GM18907 (cell line): ENCODE measurements at regions not wholly inside any gene's neighbourhood (a gene's known extent, or its start where the extent isn't known, plus 50 kb on each side); places are given as distances from the start of the nearest gene placed in this dataset.
A peak's percentile ranks its signal among the peaks of the same experiment; 100 is the strongest.
"Not testable (repeated sequence)": the region's sequence is repeated elsewhere in the genome, so short reads cannot be mapped to it uniquely, and the experiment has no call there.

Experiments
- ATAC-seq: cut with Tn5 transposase; IDR thresholded peaks from one replicate; pipeline ENCODE4 v1.9.1; 2021; ENCODE audit warnings: mild to moderate bottlenecking, moderate library complexity; ENCODE audit not compliant: unreplicated experiment

DNA sequence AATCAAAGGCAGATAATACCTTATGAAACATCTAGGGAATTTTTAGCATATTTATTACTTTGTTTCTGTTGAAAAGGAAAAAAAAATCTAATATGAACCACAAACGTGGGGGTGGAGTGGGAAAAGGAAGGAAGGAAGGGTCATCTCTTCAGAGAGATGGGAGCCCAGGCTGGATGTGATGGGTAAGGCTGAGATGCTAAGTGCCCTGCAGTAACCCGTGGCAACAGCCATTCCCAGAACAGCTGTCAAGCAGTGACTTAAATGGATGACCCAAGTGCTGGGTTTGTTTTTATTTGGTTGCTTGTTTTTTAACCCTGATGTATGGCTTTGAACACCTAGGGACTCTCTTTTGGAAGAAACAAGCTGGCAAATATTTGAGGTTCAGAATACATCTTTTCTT lies 50.7 kb upstream of the KLF7 start:
- no peak for ATAC-seq

DNA sequence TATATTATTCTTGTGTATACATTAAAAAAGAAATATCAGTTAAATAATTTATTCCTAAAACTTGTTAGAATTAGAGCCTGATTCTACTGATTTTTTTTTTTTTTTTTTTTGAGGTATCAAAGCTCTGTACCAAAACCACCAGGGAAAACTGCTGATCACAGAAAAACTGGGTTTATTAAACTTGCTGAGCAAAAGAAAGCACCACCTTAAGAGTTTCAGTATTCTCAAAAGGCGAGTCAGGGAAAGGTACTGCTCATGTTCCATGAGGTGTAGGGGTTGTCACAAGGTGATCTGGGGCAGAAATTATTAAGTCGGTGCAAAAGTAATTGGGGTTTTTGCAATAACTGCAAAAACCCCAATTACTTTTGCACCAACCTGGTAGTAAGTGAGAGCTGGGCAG lies 51.7 kb upstream of the KLF7 start:
- no peak for ATAC-seq

- ATAC-seq = no peak
Measured at GRCh38 chr2:207219081-207219630, 53.4 kb upstream of the KLF7 start.

GRCh38 chr2:207219676-207220501 lies 54.1 kb upstream of the KLF7 start:
- ATAC-seq = no peak

DNA sequence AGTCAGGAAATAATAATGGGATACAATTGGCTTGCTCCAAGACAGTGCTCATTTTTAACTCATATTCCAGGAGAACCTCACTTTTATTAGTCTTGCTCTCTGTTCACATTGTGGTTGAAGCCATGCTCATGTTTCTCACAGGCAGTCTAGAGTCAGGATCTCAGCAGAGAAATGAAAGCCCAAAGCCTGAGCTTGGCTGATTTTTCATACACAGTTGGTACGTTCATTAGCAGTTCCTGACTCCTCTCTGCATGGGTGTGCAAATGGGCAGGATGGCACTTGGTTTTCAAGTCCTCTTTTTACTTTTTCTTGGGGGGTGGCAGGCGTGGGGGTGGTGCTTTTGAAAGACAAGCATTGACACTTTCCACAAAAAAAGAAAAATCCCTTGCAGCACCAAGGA lies 56.0 kb upstream of the KLF7 start:
- no peak for ATAC-seq

GRCh38 chr2:207223051-207223450 lies 57.3 kb upstream of the KLF7 start:
- peak; percentile 85 for ATAC-seq

- no peak for ATAC-seq
Measured at GRCh38 chr2:207224381-207224780, 58.6 kb upstream of the KLF7 start.

DNA sequence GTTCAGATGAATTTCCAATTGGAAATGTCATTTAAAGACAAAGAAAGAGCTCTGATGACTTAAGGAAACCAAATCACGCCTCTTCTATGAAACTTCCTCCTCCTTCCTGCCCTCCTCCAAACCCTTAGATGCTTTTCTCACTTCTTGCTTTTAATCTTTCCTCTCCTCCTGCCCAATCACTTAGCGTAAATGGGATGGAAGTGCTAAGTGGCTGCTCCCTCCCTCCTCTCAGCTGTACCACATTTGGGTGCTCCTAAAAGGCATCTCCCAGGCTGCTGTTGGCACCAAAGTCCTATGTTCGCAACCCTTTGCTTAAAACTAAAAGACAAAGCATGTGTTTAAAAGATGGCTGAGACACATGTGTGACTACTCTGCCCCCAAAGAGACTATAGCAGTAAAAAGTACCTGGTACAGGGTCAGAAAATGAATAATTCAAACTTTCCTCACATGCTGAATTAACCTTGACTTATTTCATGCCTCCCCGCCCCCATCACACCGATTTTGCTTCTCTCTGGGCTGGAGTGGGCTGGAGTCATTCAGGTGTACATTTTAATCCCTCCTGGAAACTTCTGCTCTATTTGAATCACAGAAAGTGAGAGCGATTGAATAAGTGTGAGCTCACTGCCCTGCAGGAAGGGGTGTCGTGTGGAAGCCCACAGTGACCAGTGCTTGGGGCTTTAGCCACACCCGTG lies 59.2 kb upstream of the KLF7 start:
- no peak for ATAC-seq

DNA sequence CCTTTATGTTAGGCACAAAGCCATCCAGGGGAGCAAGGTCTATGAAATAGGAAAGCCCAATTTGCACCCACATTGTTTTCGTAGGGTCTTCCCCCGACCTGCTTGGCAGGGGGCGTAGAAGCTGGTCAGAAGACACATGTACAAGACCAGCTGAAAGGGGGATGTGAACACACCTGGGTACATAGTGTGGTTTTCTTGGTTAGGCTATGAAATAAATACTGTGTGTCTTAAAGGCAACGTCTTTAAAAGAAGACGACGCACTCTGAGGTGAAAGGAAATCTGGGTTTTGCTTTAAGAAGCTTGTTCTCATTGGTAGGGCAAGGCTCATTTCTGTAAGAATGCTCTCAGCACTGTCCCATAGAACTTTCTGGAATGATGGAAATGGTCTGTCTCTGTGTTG lies 60.0 kb upstream of the KLF7 start:
- no peak for ATAC-seq

DNA sequence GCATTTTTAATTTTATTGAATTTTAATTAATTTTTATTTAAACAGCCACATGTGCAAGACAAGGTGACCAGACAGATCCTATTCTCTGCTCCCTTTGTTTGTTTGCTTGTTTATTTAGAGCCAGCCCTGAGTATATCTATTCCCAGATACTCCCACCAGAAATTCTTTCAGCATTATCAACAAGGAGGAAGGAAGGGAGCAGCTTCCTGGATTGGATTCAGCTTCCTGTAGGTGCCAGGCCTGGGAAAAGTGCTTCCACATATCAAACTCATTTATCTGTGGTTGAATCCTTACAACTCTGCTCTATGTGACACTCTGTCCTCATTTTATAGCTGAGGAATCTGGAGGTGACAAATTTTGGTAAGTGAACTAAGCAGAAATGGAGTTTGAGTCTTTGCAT lies 60.5 kb upstream of the KLF7 start:
- no peak for ATAC-seq

DNA sequence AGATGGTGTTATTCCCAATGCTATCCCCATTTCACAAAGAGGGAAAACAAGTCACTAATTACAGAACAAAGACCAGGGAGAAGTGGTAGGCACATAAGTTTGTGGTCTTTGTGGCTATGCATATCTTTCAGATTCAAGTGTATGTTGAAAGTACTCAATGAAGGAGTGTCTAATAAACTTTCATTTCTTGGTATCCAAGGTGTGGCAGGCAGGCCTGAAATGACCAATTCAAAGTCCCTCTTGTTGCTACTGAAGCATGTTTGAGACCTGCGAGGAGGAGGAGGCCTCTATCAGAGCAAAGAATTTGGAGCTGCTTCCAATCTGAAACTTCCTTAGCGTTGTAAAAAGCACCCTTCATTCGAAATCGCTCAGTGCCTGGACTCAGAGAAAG lies 60.9 kb upstream of the KLF7 start:
- no peak for ATAC-seq

DNA sequence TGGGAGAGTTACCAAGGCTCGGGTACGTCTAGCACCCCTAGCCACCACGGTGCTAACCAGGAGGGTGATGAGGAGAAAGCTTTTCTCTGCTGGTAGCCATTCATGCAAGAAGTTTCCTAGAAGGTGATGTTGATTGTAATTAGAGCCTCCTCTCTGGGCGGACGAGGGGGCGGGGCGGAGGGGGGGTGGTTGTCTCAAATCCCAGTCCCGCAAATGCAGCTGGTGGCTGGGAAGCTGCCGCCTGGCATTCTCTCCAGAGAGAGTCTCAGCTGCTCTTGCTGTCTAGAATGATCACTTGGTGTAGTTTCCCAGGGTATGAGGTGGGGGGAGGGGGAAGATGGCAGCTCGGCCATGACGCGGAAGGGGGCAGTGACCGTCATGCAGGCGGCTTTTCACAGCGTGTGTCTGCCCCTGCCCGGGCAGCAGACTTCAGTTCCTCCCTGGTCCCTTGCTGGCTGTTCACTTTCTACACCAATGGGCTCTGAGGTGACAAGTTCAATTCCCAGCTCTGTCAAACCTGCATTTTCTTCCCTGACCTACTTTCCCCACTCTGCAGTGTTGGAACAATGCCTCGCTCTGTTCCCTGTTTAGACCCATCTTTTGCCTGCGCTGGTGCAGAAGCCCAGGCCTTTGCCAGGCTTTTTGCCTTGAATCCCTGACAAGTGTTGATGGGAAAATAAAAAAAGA lies 61.5 kb upstream of the KLF7 start:
- ATAC-seq = no peak

- ATAC-seq = no peak
Measured at GRCh38 chr2:207227749-207228145, 62.0 kb upstream of the KLF7 start.

DNA sequence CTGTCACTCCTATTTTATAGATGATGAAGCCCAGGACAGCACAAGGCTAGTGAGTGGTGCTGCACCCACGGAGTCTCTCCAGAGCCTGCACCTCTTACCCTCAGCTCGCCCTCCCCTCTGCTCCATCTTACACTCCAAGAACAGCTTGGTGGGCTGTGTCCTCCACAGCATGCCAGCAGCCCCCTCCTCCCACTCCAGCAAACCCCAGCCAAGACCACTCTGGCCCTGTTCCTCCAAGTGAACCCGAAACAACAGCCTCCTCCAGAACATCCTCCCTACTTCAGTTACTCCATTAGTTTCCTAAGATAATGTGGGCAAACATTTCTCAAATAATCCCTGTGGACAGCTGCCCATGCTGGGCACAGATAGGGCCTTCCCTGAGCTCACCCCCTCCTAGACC lies 62.7 kb upstream of the KLF7 start:
- no peak for ATAC-seq

DNA sequence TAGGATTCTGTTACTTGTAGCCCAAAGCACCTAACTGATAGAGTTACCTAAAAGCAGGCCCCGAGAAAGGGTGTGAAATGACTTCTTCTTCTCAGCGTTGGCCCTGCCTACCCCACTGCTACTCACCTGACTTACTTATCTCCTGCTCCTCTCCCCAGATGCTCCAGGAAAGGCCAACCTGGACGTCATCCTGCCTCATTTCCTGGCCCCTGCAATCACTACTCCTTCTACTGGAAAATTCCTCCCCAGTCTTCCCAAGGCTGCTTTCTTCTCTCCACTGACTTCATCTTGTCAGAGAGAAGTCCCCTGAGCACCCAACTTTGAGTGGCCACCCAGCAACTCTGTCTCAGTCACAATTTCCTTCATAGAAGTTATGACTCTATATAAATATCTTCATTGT lies 63.4 kb upstream of the KLF7 start:
- ATAC-seq = no peak

DNA sequence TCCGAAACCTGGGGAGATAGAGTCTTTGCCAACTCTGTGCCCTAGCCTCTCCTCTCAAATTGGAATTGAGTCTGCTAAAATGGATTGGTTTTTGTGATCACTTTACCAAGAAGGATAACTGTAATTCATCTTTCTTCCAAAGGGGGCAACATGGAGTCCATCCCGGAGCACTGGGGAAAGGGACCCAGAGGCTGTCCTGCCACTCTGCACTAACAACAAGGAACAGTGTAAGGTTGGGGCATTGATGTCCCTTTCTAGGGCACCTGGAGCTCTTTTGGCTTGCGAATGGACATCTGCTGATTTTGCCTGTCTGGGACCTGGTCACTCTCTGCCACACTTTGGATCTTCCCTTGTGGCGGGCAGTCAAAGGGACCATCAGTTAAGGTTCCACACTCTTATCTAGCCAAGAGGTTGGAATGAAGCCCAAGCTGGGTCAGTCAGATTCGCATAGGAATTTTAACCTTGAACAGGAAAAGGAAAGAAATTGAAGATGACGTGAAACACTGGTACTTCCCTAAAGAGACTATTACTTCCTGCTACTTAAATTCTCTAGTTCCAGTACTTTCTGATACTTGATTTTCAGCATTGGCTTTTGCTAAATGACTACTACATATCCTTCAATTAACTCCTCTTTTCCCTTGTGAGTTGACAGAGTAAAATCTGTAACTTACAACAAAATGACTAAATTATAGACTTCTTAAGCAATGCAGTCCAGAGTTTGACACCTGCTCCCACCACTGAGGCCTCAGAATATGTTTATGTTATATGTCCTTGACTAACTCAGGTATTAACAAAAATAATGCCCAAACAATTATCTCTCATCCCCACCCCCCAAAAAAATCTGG lies 64.7 kb upstream of the KLF7 start:
- ATAC-seq = peak; percentile 46

DNA sequence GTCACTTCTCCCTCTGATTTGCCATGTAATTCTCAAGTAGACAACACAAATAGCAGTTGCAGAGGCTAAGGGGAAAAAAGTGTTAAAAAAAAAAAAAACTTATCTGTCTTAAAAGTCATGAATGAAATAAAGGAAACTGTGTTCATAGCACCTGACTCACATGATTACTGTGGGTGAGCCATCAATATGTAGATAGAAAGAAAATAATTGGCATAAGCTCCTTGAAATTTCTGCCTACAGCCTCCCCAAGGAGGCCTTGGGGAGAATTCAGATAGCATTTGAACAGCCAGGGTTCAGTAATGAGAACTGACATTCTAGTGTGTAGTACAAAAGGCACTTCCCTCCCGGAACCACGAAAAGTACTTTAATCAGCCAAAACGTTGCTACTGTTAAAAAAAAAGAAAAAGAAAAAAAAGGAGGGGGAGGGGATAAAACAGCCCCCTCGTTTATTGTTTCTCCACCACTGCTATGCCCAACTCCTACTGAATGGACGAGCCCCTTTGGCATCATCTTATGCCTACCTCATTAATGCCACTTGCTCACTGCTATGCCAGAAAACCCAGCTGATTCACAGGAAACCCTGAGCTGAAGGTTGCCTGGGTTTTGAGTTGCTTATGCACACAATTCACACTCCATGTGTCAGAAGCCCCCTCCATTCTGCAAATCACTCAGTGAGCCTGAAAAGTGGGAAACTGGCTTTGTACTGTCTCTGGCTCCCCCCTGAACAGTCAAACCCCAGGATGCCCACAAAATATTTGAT lies 65.5 kb upstream of the KLF7 start:
- no peak for ATAC-seq

GRCh38 chr2:207231967-207232366 lies 66.2 kb upstream of the KLF7 start:
- ATAC-seq = no peak

DNA sequence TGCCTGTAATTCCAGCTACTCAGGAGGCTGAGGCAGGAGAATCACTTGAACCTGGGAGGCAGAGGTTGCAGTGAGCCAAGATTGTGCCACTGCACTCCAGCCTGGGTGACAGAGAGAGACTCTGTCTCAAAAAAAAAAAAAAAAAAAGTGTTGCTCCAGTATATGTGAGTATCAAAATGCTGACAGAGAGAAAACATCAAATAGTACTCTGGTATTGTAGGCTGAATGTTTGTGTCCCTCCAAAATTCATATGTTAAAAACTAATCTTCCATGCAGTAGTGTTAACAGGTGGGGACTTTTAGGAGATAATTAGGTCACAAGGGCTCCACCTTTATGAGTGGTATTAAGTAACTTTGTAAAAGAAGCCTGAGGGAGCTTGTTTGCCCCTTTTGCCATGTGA lies 67.4 kb upstream of the KLF7 start:
- not testable (repeated sequence) for ATAC-seq

DNA sequence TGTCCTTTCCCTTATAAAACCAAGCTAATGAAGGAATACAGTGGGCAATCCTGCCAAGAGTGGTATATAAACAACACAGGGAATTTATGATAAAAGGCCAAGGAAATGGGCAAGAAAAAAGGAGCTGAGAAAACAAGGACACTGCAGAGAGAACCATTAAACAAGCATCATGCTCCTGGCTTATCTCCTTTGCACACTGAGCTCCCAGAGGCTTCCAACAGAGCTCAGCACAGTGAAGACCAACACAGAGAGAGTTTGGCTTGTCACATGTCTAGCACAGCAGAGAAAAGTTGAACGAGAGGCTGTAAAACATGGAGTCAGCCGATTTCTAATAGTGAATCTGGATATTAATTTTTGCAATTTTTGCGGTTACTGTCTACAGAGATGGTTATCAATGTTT lies 68.0 kb upstream of the KLF7 start:
- no peak for ATAC-seq
